Breast epithelium (tissue), 4 donors: ENCODE measurements at regions not wholly inside any gene's neighbourhood (a gene's known extent, or its start where the extent isn't known, plus 50 kb on each side); places are given as distances from the start of the nearest gene placed in this dataset.

Experiments
- DNase-seq, 2 donors: peaks; one replicate each; pipeline ENCODE4 v3.0.0-alpha.2; 2019; ENCODE audit warnings: low spot score in 2 of 2
- H3K27ac ChIP-seq, 2 donors: fragments of 200-600 bp; sonication (generic) in 1 of 2; one replicate each; pipeline ENCODE4 v1.5.1; 2016 to 2019; ENCODE audit warnings: mild to moderate bottlenecking in 1 of 2
- H3K27me3 ChIP-seq, 2 donors: fragments of 200-600 bp; sonication (generic) in 1 of 2; one replicate each; pipeline versions ENCODE4 v1.5.1 to v1.6.0; 2017 to 2019; ENCODE audit warnings: control low read depth in 1 of 2, mild to moderate bottlenecking in 1 of 2
- H3K36me3 ChIP-seq: fragments of 200-600 bp; one replicate; pipeline ENCODE4 v1.5.1; 2019
- H3K4me1 ChIP-seq, 2 donors: fragments of 200-600 bp; sonication (generic); one replicate each; pipeline ENCODE4 v1.5.1; 2016 to 2019; ENCODE audit warnings: control low read depth in 1 of 2
- H3K4me3 ChIP-seq, 3 donors: fragments of 200-600 bp; sonication (generic); 1 replicate in 2 of 3; 2 replicates in 1 of 3; pipeline ENCODE4 v1.5.1; 2016 to 2019; ENCODE audit warnings: mild to moderate bottlenecking in 3 of 3, moderate library complexity in 2 of 3
- H3K9me3 ChIP-seq, 2 donors: fragments of 200-600 bp; sonication (generic) in 1 of 2; one replicate each; pipeline ENCODE4 v1.5.1; 2016 to 2019; ENCODE audit warnings: control low read depth in 1 of 2
- POLR2A ChIP-seq: fragments of 450-650 bp; IDR thresholded peaks from one replicate; pipeline ENCODE4 v1.6.1; 2016; ENCODE audit warnings: antibody characterized with exemption, mild to moderate bottlenecking, moderate library complexity
- POLR2AphosphoS5 ChIP-seq, 3 donors: sonication (generic); formaldehyde crosslinking; IDR thresholded peaks; one replicate each; pipeline ENCODE4 v1.6.1; 2017; ENCODE audit warnings: antibody characterized with exemption in 3 of 3
- intact Hi-C: fragments of 100-400 bp; cut with DNase I; formaldehyde crosslinking; loops from one replicate; pipeline ENCODE4 v1.15.1; 2023; ENCODE audit warnings: low total_unique reads
- TF ChIP-seq, protein P1 (sequence below), 3 donors: fragments of 450-650 bp; IDR thresholded peaks; one replicate each; pipeline ENCODE4 v1.5.1; 2016 to 2017; ENCODE audit warnings: antibody characterized with exemption in 3 of 3, mild to moderate bottlenecking in 3 of 3, moderate library complexity in 3 of 3

- no peak for DNase-seq
- Histone ChIP-seq H3K9me3 (no peaks in the 10 kb centered on the region), H3K36me3 (no peaks in the 10 kb centered on the region), H3K27ac (peak overlapping the region; percentile 84 to 88), H3K4me1 (peaks cover 12 to 28% of the 10 kb centered on the region in 2 donors), H3K4me3 (peak overlapping the region in 1 of 3 donors; percentile 26), H3K27me3 (no peaks in the 10 kb centered on the region)
- intact Hi-C loops = no loop called here
- TF ChIP-seq POLR2AphosphoS5 (IDR thresholded peaks at IDR 0.05) = no peak
- TF ChIP-seq, protein P1, sequence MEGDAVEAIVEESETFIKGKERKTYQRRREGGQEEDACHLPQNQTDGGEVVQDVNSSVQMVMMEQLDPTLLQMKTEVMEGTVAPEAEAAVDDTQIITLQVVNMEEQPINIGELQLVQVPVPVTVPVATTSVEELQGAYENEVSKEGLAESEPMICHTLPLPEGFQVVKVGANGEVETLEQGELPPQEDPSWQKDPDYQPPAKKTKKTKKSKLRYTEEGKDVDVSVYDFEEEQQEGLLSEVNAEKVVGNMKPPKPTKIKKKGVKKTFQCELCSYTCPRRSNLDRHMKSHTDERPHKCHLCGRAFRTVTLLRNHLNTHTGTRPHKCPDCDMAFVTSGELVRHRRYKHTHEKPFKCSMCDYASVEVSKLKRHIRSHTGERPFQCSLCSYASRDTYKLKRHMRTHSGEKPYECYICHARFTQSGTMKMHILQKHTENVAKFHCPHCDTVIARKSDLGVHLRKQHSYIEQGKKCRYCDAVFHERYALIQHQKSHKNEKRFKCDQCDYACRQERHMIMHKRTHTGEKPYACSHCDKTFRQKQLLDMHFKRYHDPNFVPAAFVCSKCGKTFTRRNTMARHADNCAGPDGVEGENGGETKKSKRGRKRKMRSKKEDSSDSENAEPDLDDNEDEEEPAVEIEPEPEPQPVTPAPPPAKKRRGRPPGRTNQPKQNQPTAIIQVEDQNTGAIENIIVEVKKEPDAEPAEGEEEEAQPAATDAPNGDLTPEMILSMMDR (IDR thresholded peaks at IDR 0.05) = no peak
- no peak for TF ChIP-seq POLR2A
Measured at GRCh38 chr12:124393414-124393790, 98.5 kb downstream of the RFLNA start.

- Histone ChIP-seq H3K27me3 (no peaks in the 10 kb centered on the region), H3K4me1 (peaks cover 12 to 28% of the 10 kb centered on the region in 2 donors), H3K36me3 (no peaks in the 10 kb centered on the region), H3K27ac (peak overlapping the region; percentile 84 to 88), H3K9me3 (no peaks in the 10 kb centered on the region), H3K4me3 (peak overlapping the region in 1 of 3 donors; percentile 26)
- DNase-seq = peak; percentile 76 to 84
- intact Hi-C loops = no loop called here
- TF ChIP-seq POLR2AphosphoS5 (IDR thresholded peaks at IDR 0.05) = peak; percentile 71 to 78 (median 73)
- TF ChIP-seq POLR2A = no peak
Measured at GRCh38 chr12:124392667-124393413, 97.9 kb downstream of the RFLNA start.

DNA sequence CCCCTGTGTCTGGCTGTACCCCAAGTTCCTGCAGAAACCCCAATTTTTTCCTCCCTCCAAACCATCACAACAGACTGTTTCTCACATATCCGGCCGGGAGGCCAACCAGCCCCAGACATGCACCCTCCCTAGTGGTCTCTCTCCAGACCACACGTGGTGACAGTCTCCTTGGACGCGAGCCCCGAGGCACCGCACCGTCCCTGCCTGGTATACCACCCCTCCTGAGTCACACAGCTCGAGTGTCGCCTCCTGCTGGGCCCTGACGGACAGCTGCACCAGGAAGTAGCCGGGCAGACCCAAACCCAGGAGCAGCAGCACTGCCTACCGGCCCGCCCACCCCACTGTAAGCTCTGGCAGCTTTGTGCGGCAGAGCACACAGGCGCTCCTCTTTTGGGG lies 97.4 kb downstream of the RFLNA start:
- H3K36me3 ChIP-seq = no peaks in the 10 kb centered on the region
- H3K4me3 ChIP-seq = no peak overlapping the region
- TF ChIP-seq, protein P1 (IDR thresholded peaks at IDR 0.05) = no peak
- TF ChIP-seq POLR2AphosphoS5 (IDR thresholded peaks at IDR 0.05) (no peak), POLR2A (no peak)
- intact Hi-C loops = no loop called here
- peaks cover 12 to 28% of the 10 kb centered on the region in 2 donors for H3K4me1 ChIP-seq
- DNase-seq = no peak
- peak overlapping the region; percentile 84 to 88 for H3K27ac ChIP-seq
- no peaks in the 10 kb centered on the region for H3K9me3 ChIP-seq
- H3K27me3 ChIP-seq = no peaks in the 10 kb centered on the region

DNA sequence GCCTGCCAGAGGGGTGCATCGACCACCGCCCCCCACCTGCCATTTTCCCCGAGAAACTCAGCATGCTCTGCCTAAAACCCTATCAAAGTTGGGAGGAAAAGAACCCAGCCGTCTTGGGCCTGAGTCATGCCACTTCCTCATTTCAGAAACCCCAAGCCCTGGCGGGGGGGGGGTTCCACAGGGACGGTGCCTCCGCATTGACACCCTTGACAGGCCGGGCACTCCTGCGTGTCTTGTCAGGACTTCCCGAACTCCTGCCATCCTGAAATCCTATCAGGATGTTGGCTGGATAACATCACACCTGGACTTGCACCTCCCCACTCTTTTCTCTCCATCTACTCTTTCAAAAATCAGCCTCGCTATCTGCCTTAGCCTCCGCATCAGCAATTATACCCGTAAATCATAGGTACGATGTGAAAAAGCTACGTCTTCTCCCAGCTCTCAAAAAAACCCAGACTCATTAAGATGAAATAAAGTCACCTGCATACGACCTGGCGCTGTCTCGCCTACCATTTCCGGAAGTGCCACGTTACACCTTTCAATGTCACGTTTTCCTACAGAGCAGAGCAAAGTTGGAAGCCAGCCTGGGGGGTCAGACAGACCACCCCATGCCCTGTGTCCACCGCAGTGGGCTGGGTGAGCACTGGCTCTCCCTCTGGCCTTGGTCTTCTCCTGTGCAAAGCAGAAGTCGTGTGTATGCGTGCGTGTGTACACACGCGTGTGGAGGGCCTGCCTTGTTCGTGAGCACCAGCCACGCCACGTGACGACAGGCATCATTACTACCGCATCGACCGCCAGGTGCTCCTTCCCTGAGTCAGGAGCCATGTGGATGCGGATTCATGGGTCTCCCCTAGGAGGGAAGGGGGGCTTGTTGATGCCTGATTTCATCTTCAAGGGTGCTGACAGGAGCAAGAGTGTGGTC lies 96.7 kb downstream of the RFLNA start:
- TF ChIP-seq, protein P1 (IDR thresholded peaks at IDR 0.05) = no peak
- TF ChIP-seq POLR2AphosphoS5 (IDR thresholded peaks at IDR 0.05) = peak; percentile 33 to 60 (median 49)
- Histone ChIP-seq H3K27me3 (no peaks in the 10 kb centered on the region), H3K4me3 (no peak overlapping the region), H3K36me3 (no peaks in the 10 kb centered on the region), H3K27ac (peak overlapping the region; percentile 88 to 95), H3K9me3 (no peaks in the 10 kb centered on the region), H3K4me1 (peaks cover 12 to 27% of the 10 kb centered on the region in 2 donors)
- DNase-seq = peak in 1 of 2 donors; percentile 55
- intact Hi-C loops = no loop called here

- Histone ChIP-seq H3K9me3 (no peaks in the 10 kb centered on the region), H3K27me3 (no peaks in the 10 kb centered on the region), H3K4me3 (no peak overlapping the region), H3K36me3 (no peaks in the 10 kb centered on the region), H3K4me1 (peaks cover 12 to 25% of the 10 kb centered on the region in 2 donors), H3K27ac (peak overlapping the region; percentile 88 to 95)
- TF ChIP-seq POLR2A (no peak), POLR2AphosphoS5 (IDR thresholded peaks at IDR 0.05) (peak; percentile 16 to 43 (median 25))
- TF ChIP-seq, protein P1 (IDR thresholded peaks at IDR 0.05) = no peak
- DNase-seq = no peak
- intact Hi-C loops = no loop called here
Measured at GRCh38 chr12:124390442-124391097, 95.7 kb downstream of the RFLNA start.
